Heart right ventricle (tissue), 16 donors: ENCODE measurements at regions not wholly inside any gene's neighbourhood (a gene's known extent, or its start where the extent isn't known, plus 50 kb on each side); places are given as distances from the start of the nearest gene placed in this dataset.
A peak's percentile ranks its signal among the peaks of the same experiment; 100 is the strongest.

Source experiments
- ATAC-seq, 8 donors: fragments of 200-7000 bp; cut with Tn5 transposase; one replicate each; pipeline ENCODE4 v1.9.1; 2020; ENCODE audit warnings: mild to moderate bottlenecking in 8 of 8, moderate library complexity in 8 of 8, moderate number of reproducible peaks in 1 of 8
- DNase-seq, 2 donors: peaks; one replicate each; pipeline ENCODE4 v3.0.0-alpha.2; 2020
- H3K27ac ChIP-seq, 10 donors: fragments of 200-600 bp; sonication (generic) in 2 of 10; one replicate each; pipeline versions ENCODE4 v1.5.0 to v1.8.0; 2020 to 2022; ENCODE audit warnings: mild to moderate bottlenecking in 3 of 10
- H3K27me3 ChIP-seq, 7 donors: fragments of 200-600 bp; one replicate each; pipeline ENCODE4 v1.8.0; 2021 to 2022; ENCODE audit warnings: mild to moderate bottlenecking in 2 of 7
- H3K36me3 ChIP-seq, 9 donors: fragments of 200-600 bp; sonication (generic) in 1 of 9; one replicate each; pipeline versions ENCODE4 v1.5.0 to v1.8.0; 2020 to 2022; ENCODE audit warnings: mild to moderate bottlenecking in 2 of 9
- H3K4me1 ChIP-seq, 9 donors: fragments of 200-600 bp; sonication (generic) in 1 of 9; one replicate each; pipeline versions ENCODE4 v1.5.0 to v1.8.0; 2020 to 2022; ENCODE audit warnings: mild to moderate bottlenecking in 4 of 9
- H3K4me3 ChIP-seq, 10 donors: fragments of 200-600 bp; sonication (generic) in 2 of 10; one replicate each; pipeline versions ENCODE4 v1.5.0 to v1.8.0; 2020 to 2022; ENCODE audit warnings: mild to moderate bottlenecking in 7 of 10, moderate library complexity in 2 of 10
- H3K9me3 ChIP-seq, 11 donors: fragments of 200-600 bp in 10 of 11; sonication (generic) in 2 of 11; one replicate each; pipeline versions ENCODE4 v1.5.0 to v1.8.0; 2013 to 2022; ENCODE audit warnings: mild to moderate bottlenecking in 2 of 11, control low read depth in 1 of 11, moderate library complexity in 1 of 11
- WGBS, 2 donors: extraction: QIAGEN DNeasy Blood & Tissue Kit; methylation state at CpG; one replicate each; pipeline ENCODE4 v1.1.7; 2013; ENCODE audit warnings: inconsistent platforms in 1 of 2; 5-methylcytosine and 5-hydroxymethylcytosine counted together
- intact Hi-C, 10 donors: fragments of 100-400 bp; cut with DNase I; formaldehyde crosslinking; loops; one replicate each; pipeline versions ENCODE4 v1.11.1 to v1.14.2; 2022
- TF ChIP-seq, protein P1 (sequence below), 9 donors: fragments of 200-600 bp; sonication (generic) in 2 of 9; IDR thresholded peaks; one replicate each; pipeline versions ENCODE4 v1.5.0 to v1.8.0; 2021 to 2022; ENCODE audit warnings: antibody characterized with exemption in 9 of 9, mild to moderate bottlenecking in 5 of 9, moderate library complexity in 1 of 9
- donor health status: Arrhythmogenic right ventricular cardiomyopathy.
- donor health status: ischemic (EF 13 %, LVEDD 7.1; RV severe dilation, severe dysfunction).
- donor health status: healthy with polysubstance abuse.
- donor health status: DM: no; HTN: yes; CAD: no.
- donor health status: DM: no; HTN: no; CAD: no.
- donor health status: ischemic (EF 25% LVEDD 6.9; RV normal size, moderate dysfunction).
- donor health status: ischemic (EF 25% LVEDD 5.7; RV mildly dilated, moderate dysfunction).
- donor health status: healthy.
- donor health status: DM: yes; HTN: yes; CAD: no.
- donor health status: Ischemic cardiomyopathy.
- donor health status: ischemic (EF 35%, LVEDD 5.7; RV mildly dilated, moderate dysfunction).
- donor health status: nonischemic (EF 11% LVEDD 7.7; RV severe dilation, severe dysfunction).
- donor health status: DM: yes; HTN: yes; CAD: no.
- donor health status: PGD.
- donor health status: ischemic (EF 29% LVEDD 5.4; RV normal size, mild dysfunction).
- donor health status: nonischemic (EF 23%, LVEDD 6.1; RV moderate dilation, normal function).

DNA sequence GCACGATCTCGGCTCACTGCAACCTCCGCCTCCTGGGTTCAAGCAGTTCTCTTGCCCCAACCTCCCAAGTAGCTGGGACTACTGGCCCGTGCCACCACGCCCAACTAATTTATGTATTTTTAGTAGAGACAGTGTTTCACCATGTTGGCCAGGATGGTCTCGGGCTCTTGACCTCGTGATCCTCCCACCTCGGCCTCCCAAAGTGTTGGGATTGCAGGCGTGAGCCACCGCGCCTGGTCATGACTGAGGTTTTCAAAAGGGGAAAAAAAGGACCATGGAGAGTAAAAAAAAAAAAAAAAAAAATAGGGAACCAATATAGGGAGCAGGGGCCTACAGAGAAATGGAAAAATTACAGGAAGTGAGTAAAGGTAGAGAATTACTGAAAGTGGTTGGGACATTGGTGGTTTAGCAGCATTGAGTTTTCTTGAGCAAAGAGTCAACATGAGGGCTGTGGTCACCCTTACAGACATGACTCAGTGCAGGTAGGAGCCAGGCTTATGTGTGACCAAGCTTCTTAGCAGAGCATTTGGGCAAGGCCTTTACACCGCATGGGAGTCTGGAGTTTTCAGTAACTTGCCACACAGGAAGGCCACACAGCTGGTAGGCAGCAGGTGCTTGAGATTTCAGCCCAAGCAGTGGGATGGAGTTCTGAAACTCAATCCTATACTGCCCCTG, 447.3 kb downstream of the HS3ST3B1 start:
- TF ChIP-seq, protein P1, sequence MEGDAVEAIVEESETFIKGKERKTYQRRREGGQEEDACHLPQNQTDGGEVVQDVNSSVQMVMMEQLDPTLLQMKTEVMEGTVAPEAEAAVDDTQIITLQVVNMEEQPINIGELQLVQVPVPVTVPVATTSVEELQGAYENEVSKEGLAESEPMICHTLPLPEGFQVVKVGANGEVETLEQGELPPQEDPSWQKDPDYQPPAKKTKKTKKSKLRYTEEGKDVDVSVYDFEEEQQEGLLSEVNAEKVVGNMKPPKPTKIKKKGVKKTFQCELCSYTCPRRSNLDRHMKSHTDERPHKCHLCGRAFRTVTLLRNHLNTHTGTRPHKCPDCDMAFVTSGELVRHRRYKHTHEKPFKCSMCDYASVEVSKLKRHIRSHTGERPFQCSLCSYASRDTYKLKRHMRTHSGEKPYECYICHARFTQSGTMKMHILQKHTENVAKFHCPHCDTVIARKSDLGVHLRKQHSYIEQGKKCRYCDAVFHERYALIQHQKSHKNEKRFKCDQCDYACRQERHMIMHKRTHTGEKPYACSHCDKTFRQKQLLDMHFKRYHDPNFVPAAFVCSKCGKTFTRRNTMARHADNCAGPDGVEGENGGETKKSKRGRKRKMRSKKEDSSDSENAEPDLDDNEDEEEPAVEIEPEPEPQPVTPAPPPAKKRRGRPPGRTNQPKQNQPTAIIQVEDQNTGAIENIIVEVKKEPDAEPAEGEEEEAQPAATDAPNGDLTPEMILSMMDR (IDR thresholded peaks at IDR 0.05) = no peak
- ATAC-seq = no peak
- intact Hi-C loops = no loop called here
- H3K27ac ChIP-seq = peak overlapping the region in 1 of 10 donors; percentile 34
- no peaks in the 10 kb centered on the region for H3K36me3 ChIP-seq
- no peak overlapping the region for H3K4me3 ChIP-seq
- 86 to 91% methylated on average over 12 of the region's 12 CpGs for WGBS, 2 donors
- no peaks in the 10 kb centered on the region for H3K27me3 ChIP-seq
- H3K4me1 ChIP-seq = peaks cover 0 to 39% (median 0%) of the 10 kb centered on the region in 9 donors
- no peak for DNase-seq
- H3K9me3 ChIP-seq = no peaks in the 10 kb centered on the region

DNA sequence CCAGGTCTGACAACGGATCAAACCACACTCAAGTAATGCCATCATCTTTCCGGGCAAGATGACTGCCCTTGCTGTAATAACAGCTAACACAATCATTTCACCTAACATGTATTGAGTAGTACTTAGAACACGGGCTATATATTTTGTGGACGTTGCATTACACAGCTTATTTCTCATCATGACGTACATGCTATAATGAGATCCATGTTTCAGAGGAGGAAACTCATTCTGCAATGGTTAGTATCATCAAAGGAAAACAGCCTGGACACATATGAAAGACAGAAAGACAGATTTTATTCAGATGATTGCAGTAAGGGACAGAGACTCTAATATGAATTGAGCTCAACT, 446.7 kb downstream of the HS3ST3B1 start:
- intact Hi-C loops = no loop called here
- peak overlapping the region in 1 of 10 donors; percentile 21 for H3K27ac ChIP-seq
- H3K27me3 ChIP-seq = no peaks in the 10 kb centered on the region
- no peaks in the 10 kb centered on the region for H3K36me3 ChIP-seq
- 64% methylated on average over 5 of the region's 5 CpGs for WGBS, 2 donors
- DNase-seq = no peak
- H3K9me3 ChIP-seq = no peaks in the 10 kb centered on the region
- TF ChIP-seq, protein P1 (IDR thresholded peaks at IDR 0.05) = no peak
- no peak overlapping the region for H3K4me3 ChIP-seq
- ATAC-seq = no peak
- peaks cover 0 to 39% (median 0%) of the 10 kb centered on the region in 9 donors for H3K4me1 ChIP-seq

DNA sequence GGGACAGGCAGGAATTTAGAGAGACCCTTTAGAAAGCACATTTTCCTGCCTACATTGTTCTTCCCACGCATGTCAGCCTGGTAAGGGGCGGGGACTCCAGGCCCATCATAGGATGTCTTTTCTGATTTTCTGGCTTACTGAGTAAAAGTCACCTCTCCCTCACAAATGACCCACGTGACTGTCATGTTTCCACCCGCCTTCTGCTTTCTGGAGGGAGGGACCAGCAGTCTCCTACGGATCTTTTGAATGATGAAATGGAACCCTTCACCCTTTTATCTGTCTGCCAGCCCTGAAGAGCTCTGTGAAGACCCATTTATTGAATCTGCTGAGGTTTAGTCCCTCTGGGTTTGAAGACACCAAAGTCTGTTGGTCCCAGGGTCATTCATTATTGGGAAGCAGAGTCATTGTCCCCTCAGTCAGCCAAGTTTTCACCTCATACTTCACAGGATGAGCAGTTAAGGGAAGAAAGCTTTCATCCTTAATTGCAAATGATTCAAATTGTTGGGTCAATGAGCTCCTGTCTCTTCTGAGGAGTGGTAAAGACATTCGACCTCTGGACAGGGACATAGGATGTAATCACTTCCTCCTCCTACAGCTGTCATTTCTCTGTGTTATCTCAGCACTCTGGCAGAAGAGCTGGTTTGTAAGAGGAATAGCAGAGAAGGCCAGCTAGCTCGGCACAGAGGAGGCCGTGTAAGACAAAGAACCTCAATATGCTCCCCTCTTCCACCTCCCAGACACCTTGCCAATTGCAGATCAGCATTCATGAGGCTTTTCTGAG, 446.1 kb downstream of the HS3ST3B1 start:
- H3K4me1 ChIP-seq = peaks cover 0 to 39% (median 0%) of the 10 kb centered on the region in 9 donors
- TF ChIP-seq, protein P1 (IDR thresholded peaks at IDR 0.05) = no peak
- H3K4me3 ChIP-seq = no peak overlapping the region
- intact Hi-C loops = no loop called here
- H3K27ac ChIP-seq = peak overlapping the region in 1 of 10 donors; percentile 21
- DNase-seq = no peak
- no peaks in the 10 kb centered on the region for H3K27me3 ChIP-seq
- no peaks in the 10 kb centered on the region for H3K9me3 ChIP-seq
- ATAC-seq = peak in 1 of 8 donors; percentile 33
- WGBS, 2 donors = 44 to 45% methylated on average over 8 of the region's 8 CpGs
- H3K36me3 ChIP-seq = no peaks in the 10 kb centered on the region

DNA sequence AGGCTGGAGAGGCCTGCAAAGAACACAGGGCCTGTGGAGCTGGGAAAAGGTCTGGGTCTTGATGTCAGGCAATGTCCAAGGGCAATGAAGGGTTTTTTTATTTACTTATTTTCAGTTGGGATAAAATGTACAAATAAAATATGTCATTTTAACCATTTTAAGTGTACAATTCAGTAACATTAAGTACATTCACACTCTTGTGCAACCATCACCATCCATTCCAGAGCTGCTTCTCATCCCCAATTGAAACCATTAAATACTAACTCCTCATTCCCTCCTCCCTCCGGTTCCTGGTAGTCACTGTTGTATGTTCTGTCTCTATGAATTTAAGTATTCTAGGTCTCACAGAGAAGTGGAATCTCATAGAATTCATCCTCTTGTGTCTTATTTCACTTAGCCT, 444.7 kb downstream of the HS3ST3B1 start:
- H3K27ac ChIP-seq = peak overlapping the region in 1 of 10 donors; percentile 61
- H3K4me3 ChIP-seq = no peak overlapping the region
- no peaks in the 10 kb centered on the region for H3K36me3 ChIP-seq
- H3K9me3 ChIP-seq = no peaks in the 10 kb centered on the region
- no peak for ATAC-seq
- TF ChIP-seq, protein P1 (IDR thresholded peaks at IDR 0.05) = no peak
- H3K27me3 ChIP-seq = no peaks in the 10 kb centered on the region
- intact Hi-C loops = no loop called here
- H3K4me1 ChIP-seq = peaks cover 0 to 39% (median 0%) of the 10 kb centered on the region in 9 donors
- 92 to 93% methylated on average over 1 of the region's 1 CpG for WGBS, 2 donors
- no peak for DNase-seq
